Forelimb muscle (tissue), 1 donor: ENCODE measurements at regions not wholly inside any gene's neighbourhood (a gene's known extent, or its start where the extent isn't known, plus 50 kb on each side); places are given as distances from the start of the nearest gene placed in this dataset.

Source experiments
- DNase-seq: peaks from one replicate; pipeline ENCODE4 v3.0.0-alpha.2; 2013; ENCODE audit warnings: low read depth

DNA sequence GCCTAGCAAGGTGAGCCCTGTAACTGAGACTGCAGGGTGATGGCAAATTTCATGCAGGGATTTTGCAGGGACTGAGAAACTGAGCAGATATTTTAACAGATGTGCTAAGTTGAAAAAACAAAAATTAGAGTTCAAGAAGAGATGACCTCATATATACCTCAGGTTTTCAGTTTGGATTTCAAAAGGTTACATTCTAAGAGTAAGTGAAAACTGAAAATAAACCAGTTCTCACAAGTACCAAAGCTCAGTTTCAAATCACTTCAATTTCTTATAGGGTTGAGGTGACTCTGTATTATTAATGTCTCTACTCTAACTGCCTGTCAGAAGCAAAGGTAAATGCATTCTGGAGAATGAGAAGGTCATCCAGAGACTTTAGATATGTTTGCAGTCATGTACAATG is 237.4 kb upstream of the VRK2 start:
- no peak for DNase-seq

DNA sequence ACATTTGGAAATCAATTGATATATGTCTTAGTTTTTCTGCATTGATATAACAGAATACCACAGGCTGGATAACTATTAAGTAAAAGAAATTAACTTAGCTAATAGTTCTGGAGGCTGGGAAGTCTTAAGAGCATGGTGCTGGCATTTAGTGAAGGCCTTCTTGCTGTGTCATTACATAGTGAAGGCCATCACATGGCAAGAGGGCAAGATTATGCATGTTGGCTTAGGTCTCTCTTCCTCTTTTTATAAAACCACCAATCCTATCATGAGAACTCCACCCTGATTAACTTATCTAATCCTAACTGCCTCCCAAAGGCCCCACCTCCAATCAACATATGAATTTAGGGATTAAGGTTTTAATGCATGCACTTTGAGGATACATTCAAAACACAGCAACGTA is 225.5 kb upstream of the VRK2 start:
- DNase-seq, result no peak

DNA sequence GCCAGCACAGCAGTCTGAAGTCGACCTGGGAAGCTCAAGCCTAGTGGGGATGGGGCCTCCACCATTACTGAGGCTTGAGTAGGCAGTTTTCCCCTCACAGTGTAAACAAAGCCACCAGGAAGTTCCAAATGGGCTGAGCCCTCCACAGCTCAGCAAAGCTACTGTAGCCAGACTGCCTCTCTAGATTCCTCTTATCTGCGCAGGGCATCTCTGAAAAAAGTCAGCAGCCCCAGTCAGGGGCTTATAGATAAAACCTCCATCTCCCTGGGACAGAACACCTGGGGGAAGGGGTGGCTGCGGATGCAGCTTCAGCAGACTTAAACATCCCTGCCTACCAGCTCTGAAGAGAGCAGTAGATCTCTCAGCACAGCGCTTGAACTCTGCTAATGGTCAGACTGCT is 218.4 kb upstream of the VRK2 start:
- no peak for DNase-seq

DNA sequence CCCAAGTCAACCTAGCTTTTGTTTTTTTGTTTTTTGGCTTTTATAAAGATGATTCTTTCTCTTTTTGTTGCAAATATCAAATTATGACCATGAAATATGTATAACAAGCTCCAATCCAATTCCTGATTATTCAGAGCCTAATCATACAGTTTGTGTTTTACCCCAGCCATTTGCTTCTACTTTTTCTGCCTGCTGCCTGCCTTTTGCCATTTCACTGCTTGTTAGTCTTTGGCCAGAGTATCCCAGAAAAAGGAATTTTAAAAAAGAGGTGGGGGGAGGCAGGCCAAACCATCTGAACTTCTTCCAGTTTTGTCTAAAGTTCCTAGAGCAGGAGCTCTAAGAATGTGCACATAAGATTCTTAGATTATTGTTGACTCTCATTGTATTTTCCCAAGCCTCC is 211.9 kb upstream of the VRK2 start:
- DNase-seq, result no peak

DNA sequence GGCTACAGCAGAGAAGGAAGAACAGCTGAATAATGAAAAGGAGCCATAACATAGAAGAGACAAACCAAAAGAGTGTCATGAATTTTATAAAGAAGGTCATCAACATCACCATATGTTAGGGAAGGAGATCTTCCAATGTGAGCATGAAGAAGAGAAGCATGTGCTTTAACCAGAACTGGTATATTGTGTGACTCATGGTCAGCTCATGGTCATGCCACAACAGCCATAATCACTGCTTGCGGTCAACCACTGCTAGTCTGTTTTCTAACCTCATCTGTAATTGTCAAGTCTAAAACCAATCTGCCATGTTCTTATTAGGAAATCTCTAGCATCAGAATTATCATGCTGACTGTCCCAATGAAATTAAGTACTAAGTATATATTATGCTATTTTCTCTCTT is 204.1 kb upstream of the VRK2 start:
- DNase-seq, result no peak

DNA sequence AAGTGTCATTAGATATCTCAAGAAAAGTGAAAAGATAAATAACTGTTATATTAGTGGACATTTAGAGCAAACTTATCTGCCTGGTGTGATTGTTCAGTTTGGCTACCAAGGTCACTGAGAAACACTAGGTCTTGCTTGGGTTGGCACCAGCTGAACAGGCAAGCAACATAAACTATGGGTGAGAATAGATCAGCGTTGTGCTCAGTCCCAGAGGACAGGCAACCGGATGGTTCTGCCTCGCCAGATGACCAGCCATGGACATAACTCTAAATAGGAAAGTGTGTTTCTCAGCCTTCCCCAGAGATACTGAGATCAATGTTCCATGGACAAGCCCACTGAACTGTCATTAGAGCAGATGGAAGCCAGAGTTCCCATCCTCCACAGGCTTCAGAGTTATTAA is 203.4 kb upstream of the VRK2 start:
- DNase-seq, result no peak

DNA sequence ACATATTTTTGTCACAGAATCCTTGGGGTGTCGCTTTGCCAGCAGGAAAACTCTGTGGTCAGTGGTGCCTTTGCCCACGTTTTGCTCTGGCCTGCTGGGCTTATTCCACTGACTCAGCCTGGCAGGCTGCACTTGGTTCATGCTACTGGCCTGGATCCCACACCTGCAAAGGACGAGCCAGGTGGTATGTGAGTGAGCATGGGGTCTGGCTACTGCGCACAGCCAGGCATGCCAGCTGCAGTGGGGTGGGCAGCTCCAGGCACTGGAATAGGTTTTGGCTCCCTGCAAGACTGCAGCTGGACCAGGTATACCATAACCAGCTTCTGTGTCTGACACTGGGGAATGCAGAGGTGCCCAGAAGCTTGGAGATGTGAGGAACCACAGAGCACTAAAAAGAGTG is 197.9 kb upstream of the VRK2 start:
- DNase-seq, result no peak

DNA sequence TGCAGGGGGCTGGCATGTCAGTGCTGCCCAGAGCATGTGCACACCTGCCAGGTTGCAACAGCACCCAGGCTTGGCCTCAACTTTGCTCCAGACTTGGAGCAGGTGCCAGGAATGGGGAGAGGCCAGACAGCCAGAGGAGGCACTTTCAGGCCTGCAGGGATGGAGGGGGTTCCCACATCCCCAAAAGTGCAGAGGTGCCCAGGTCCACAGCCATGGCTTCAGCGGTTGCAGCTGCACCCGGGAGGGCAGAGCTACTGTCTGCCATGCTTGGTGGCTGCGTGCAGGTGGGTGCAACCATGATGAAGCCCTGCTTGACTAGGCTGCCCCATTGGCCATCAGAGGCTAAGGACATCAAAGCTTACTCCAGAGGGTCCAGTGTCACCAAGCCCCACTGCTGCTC is 196.8 kb upstream of the VRK2 start:
- DNase-seq, result no peak

DNA sequence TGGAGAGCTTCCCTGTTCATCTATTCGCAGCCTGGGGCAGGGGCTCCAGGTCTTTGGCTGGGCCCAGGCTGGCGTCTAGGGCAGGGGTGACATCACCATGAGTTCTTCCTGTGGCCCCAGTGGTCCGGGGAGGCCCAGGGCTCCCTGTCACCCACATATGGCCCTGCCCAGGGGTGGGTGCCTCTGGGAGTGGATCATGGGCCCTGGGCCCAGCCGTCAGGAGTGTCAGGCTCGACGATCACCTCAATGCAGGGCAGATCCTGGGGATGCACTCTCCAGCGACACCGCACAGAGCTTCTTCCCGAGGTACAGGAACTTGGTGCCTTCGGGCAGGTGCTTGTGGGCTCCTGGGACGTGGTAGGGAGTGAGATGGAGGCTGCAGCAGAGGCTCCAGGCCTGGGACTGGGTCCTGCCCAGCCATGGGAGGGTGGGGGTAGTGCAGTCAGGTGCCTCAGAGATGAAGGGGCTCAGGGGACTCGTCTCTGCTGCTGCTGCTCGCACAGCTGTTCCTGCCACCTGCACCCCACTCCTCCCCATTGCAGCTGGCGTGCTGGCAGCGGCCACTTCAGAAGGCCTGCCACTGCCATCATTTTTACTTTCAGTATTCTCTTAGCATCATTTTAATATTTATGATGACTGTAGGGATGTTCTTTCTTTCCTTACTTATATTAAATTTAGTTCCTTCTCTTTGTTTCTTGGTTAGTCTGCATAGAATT is 196.0 kb upstream of the VRK2 start:
- DNase-seq, result no peak

DNA sequence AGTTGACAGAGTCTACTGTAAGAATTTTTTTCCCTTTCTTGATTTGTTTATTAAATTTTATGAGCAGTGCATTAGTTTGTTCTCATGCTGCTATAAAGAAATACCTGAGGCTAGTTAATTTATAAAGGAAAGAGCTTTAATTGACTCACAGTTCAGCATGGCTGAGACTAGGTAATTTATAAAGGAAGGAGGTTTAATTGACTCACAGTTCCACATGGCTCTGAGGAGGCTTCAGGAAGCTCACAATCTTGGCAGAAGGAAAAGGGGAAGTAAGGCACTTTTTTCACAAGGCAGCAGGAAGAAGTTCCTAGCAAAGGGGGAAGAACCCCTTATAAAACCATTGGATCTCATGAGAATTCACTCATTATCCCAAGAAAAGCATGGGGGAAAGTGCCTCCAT is 191.4 kb upstream of the VRK2 start:
- DNase-seq, result no peak

DNA sequence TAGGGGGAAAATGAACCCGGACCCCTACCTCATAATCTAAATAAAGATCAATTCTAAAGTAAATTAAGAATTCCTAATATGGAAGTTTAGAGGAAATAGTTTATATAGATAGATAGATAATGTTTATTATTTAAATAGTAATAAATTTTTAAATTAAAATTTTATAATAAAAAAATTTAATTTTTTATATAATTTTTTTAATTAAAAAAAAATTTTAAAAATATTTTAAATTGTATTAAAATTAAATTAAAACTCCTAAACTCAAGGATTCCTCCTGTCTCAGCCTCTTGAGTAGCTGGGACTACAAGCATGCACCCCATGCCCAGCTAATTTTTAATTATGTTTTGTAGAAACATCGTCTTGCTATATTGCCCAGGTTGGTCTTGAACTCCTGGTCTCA is 186.9 kb upstream of the VRK2 start:
- no peak for DNase-seq

DNA sequence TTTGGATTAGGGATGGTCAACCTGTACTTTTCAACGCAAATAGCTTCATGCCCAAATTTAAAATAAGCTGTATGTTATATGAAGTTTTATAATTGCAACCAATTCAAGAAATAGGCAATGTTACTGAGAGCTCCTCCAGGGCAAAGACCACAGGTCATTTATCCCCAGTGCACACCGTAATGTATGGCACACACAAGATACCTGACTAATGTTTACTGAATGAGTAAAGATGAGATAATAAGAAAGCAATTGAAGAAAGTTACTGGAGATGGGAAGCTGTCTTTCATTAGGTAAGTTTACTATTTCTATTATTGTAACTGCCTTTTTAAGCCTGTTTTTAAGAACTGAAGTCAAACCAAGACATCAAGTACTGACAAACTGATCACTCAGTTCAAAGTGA is 184.5 kb upstream of the VRK2 start:
- DNase-seq, result no peak

DNA sequence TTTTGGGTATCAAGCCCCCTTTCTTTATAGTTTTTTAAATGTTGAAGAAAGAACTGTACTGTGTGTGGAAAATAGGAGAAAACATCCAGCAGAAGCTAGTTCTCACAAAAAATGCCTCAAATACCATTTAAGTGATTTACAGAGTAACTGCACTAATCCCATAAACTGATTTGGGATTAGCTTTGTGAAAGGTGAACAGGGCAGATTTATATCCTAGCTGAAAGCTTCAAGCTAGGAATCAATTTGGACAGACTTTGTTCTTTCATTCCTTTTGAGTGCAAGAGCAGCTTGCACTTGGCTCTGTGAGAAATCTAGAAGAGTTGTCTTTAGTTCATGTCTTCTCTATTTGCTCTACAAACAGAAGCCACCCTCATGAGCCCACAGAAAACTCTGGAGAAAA is 183.9 kb upstream of the VRK2 start:
- no peak for DNase-seq

DNA sequence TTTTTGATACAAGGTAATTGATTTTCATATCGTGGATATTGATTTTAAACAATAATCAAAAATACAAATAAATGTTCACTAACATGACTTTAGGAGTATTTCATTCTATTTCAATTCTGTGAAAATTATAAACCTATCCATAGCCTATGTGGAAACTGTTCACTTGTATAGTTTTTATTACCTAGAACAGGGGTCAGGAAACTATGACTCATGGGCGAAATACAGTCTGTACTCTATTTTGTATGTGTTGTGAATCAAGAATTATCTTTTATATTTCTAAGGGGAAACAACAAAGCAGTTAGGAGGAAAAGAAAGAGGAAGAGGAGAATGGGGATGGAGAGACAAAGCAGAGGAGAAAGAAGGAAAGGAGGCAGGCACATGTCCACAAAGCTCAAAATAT is 181.7 kb upstream of the VRK2 start:
- no peak for DNase-seq

DNA sequence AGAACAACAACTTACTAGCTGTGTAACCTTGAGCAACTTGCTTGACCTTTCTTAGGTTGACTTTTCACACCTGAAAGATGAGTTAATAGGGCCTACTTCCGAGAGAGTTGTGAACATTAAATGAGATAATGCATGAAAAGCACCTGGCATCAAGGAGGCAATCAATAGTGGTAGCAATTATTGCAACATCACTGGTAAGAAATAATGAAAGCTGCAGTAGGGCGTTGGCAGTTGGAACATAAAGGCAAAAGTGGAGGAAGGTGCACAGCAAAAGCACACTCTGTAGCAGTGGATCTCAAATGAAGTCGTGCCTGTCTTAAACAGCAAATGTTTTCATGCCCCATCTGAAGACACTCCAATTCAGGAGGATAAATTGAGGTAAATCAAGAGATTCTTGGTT is 178.9 kb upstream of the VRK2 start:
- no peak for DNase-seq

DNA sequence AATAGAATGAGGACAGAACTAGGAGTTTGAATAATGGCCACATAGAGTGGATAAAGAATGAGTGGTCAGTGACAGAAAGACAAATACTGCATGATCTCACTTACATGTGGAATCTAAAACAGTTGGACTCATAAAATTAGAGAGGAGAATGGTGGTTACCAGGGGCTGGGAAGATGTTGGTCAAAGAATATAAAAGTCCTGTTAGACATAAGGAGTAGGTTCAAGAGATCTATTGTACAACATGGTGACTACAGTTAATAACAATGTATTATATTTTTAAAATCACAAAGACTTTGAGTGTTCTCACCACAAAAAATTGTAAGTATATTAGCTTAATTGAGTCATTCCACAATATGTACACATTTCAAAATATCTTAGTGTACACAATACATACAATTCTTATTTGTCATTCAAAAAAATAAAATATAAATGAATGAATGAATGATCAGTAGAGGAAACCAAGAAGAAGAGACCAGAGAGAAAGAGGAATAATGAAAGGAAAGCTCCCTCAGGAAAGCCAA is 177.9 kb upstream of the VRK2 start:
- no peak for DNase-seq

DNA sequence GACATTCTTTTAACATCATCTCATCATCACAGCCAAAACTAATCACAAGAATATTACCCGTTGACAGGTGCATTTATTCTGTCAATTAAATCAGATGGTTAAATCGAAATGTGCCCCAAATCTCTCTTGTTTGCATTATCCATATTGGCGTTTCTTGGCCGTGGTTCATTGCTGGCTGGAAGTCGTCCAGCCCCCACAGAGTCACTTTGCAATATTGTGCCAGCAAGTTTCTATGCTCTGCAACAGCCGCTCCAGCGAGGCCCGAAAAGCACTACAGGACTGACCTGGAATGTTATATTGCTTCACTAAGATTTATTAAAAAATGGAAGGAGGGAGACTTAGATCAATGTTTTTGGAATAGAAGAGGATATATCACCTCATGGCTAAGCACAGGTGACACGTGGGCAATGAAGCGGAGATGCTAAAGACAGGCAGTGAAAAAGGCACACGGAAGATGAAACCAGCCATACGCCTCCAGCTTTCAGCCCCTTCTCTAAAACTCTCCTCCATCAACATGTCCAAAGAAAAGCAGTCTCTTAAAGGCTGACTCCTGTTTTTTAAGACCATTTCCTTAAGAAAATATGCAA is 176.8 kb upstream of the VRK2 start:
- DNase-seq, result no peak

DNA sequence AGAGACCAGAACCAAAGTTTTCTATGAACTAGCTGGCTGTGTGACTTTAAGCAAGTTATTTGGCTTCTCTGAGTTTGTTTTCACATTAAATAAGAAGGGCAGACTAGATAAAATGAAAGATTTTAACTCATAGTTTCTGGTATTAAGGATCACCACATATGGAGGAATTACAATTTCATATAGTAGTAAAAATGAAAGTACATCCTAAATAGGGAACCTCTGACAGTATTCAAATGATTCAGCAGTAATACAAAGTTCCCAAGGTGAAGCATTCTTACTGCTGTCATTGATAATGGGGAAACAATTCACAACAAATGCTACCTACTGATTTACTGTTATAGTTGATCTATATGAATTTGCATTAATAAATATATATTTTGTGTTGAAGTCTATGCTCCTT is 170.3 kb upstream of the VRK2 start:
- DNase-seq, result no peak

DNA sequence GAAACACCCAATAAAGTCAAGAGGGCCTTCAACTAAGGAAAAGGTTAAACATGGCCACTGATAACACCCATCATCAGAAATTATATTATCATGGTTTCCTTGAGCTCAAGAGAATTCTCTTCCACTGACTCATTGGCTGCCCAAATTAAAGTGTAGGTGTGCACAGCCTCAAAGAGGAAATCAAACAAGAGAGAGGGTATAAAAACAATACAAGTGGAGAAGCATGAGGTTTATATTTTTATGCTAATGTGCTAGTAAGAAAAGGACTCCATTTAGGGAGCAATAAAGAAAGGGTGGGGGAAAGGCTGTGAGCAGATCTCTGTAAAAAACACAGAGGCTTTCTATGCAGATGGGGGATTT is 168.8 kb upstream of the VRK2 start:
- DNase-seq, result no peak

DNA sequence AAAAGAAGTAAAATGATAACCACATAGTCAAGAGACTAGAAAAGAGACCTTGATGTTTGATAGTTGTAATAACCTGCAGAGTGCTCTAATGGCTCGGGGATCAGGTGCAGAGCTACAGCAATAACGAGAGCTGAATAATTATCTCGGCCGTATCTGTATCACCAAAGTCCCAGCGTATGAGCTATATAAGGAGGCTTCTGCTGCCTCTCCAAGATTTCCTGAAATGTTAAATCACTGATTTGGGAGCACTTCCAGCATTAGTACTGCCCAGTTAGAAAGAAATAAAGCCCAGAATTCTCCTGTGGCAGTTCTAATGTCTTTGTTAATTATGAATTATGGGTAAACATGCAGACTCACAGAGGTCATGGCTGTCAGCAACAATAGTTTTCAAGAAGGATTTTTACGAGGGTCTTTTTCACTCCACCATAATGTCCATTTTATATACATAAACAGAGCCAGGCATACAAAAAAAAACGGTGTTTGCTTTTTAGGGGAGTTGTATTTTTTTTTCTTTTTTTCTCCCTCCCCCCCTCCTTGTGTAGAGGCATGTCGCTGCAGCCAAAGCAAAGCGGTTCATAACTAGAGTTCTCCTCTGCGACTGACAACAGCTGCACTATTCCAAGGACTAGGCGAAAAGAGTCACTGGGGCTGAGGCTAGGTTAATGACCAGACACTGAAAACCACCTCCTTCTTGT is 168.3 kb upstream of the VRK2 start:
- no peak for DNase-seq

DNA sequence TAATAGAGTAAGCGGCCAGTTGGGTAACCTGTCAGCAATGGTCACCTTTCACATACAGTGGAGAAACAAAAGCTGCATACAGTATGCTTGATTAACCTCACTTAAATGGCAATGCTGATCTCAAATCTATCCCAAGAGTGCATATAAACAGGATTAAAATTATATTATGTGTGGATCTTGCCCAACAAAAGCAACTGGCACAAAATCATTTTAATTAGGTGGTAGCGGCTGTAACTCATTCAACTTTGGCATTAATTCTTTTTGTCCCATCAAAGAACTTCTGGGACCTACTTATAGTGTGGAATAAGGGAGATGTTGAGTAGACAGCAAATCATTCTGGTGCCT is 167.8 kb upstream of the VRK2 start:
- no peak for DNase-seq

DNA sequence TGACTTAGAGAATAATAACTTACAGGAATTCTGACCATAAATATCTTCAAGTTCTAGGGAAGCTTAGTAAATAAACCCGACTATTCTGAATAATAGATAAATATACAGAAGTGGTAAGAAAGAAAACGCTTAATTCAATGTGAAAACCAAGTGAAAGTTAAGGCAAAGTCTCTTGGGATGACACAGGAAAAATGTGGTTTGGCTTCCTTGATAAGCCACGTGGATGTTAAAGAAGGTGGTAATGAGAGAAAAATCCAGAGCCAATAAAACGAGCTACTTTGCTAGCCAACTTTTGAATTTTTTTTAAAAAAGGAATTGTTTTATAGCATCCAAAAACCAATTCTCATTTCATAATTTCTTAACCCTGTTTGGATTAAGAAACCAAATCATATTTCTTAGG is 166.2 kb upstream of the VRK2 start:
- no peak for DNase-seq

DNA sequence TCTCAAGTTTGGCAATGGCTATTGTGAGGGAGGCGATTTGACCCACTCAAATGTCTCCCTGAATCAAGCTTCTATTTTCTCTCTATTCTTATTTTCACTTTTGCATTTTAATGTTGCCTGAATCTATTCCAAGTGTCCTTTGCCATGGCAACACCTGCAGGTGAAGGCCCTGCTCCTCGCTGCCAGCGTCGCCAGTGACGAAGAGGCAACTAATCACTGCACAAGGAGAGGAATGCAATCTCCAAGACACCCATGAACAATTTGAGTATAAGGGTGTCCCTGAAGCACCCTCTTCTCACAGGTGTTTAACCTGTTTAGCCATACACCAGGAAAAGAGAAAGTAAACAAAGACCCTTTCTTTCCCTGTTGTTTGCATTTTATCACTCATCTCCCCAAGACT is 165.6 kb upstream of the VRK2 start:
- DNase-seq, result no peak
